ENCODE measurements at regions not wholly inside any gene's neighbourhood (a gene's known extent, or its start where the extent isn't known, plus 50 kb on each side); places are given as distances from the start of the nearest gene placed in this dataset.

GRCh38 chr16:62478903-62479458 lies 442.7 kb upstream of the CDH8 start:
- H3K27ac Mint-ChIP-seq = no peak overlapping the region
- no peaks in the 10 kb centered on the region for H3K4me1 Mint-ChIP-seq

GRCh38 chr16:62477796-62478195 lies 441.6 kb upstream of the CDH8 start:
- Mint-ChIP-seq H3K4me1 (no peaks in the 10 kb centered on the region), H3K4me3 (no peak overlapping the region), H3K27ac (no peak overlapping the region), H3K9me3 (peaks cover 11% of the 10 kb centered on the region), H3K36me3 (ENCODE audit: low read depth) (no peaks in the 10 kb centered on the region), H3K27me3 (no peaks in the 10 kb centered on the region)
- no peak for DNase-seq
- POLR2A ChIA-PET = no interaction called here
- CTCF ChIA-PET = no interaction called here

More at GRCh38 chr16:62478903-62479458, 442.7 kb upstream of the CDH8 start:
- Mint-ChIP-seq H3K4me3 (no peak overlapping the region), H3K9me3 (peaks cover 11% of the 10 kb centered on the region), H3K27me3 (no peaks in the 10 kb centered on the region), H3K36me3 (ENCODE audit: low read depth) (no peaks in the 10 kb centered on the region)
- CTCF ChIA-PET = interaction anchor here (0.5 kb wide), 1 partner anchor 90 kb away, joined by 6 read pairs; no protein-coding TSS in a partner anchor
- DNase-seq = no peak
- POLR2A ChIA-PET = no interaction called here

- ChIA-PET POLR2A (no interaction called here), CTCF (no interaction called here)
- H3K36me3 Mint-ChIP-seq (ENCODE audit: low read depth) = no peaks in the 10 kb centered on the region
- no peaks in the 10 kb centered on the region for H3K27me3 Mint-ChIP-seq
- DNase-seq = no peak
- H3K4me3 Mint-ChIP-seq = no peak overlapping the region
- no peaks in the 10 kb centered on the region for H3K4me1 Mint-ChIP-seq
- H3K9me3 Mint-ChIP-seq = peaks cover 22% of the 10 kb centered on the region
- H3K27ac Mint-ChIP-seq = no peak overlapping the region
These were observed 439.3 kb upstream of the CDH8 start for GRCh38 chr16:62475573-62475972.

GRCh38 chr16:62462971-62463370 lies 426.7 kb upstream of the CDH8 start:
- Mint-ChIP-seq H3K27ac (no peak overlapping the region), H3K36me3 (ENCODE audit: low read depth) (no peaks in the 10 kb centered on the region), H3K27me3 (no peaks in the 10 kb centered on the region), H3K4me1 (no peaks in the 10 kb centered on the region), H3K9me3 (peaks cover 18% of the 10 kb centered on the region), H3K4me3 (no peak overlapping the region)
- no peak for DNase-seq
- CTCF ChIA-PET = no interaction called here
- POLR2A ChIA-PET = no interaction called here

GRCh38 chr16:62450291-62450690 lies 414.1 kb upstream of the CDH8 start:
- CTCF ChIA-PET = no interaction called here

GRCh38 chr16:62445909-62446308 lies 409.7 kb upstream of the CDH8 start:
- no peak for DNase-seq
- Mint-ChIP-seq H3K9me3 (peaks cover 7% of the 10 kb centered on the region), H3K4me1 (no peaks in the 10 kb centered on the region), H3K36me3 (ENCODE audit: low read depth) (no peaks in the 10 kb centered on the region), H3K27me3 (no peaks in the 10 kb centered on the region), H3K27ac (no peak overlapping the region), H3K4me3 (no peak overlapping the region)
- ChIA-PET CTCF (no interaction called here), POLR2A (no interaction called here)

More at GRCh38 chr16:62450291-62450690, 414.1 kb upstream of the CDH8 start:
- Mint-ChIP-seq H3K36me3 (ENCODE audit: low read depth) (no peaks in the 10 kb centered on the region), H3K27me3 (no peaks in the 10 kb centered on the region), H3K4me1 (no peaks in the 10 kb centered on the region), H3K4me3 (no peak overlapping the region), H3K27ac (no peak overlapping the region), H3K9me3 (peaks cover 13% of the 10 kb centered on the region)
- DNase-seq = no peak
- POLR2A ChIA-PET = no interaction called here

- Mint-ChIP-seq H3K36me3 (ENCODE audit: low read depth) (no peaks in the 10 kb centered on the region), H3K9me3 (peaks cover 25% of the 10 kb centered on the region), H3K4me1 (no peaks in the 10 kb centered on the region), H3K27ac (no peak overlapping the region), H3K4me3 (no peak overlapping the region), H3K27me3 (no peaks in the 10 kb centered on the region)
- ChIA-PET CTCF (no interaction called here), POLR2A (no interaction called here)
- DNase-seq = no peak
These were observed 388.0 kb upstream of the CDH8 start for GRCh38 chr16:62424206-62424605.

GRCh38 chr16:62408760-62409159 lies 372.5 kb upstream of the CDH8 start:
- H3K9me3 Mint-ChIP-seq = peaks cover 8% of the 10 kb centered on the region
- H3K36me3 Mint-ChIP-seq (ENCODE audit: low read depth) = no peaks in the 10 kb centered on the region
- no peaks in the 10 kb centered on the region for H3K27me3 Mint-ChIP-seq
- no peak overlapping the region for H3K27ac Mint-ChIP-seq
- DNase-seq = no peak
- no peaks in the 10 kb centered on the region for H3K4me1 Mint-ChIP-seq
- POLR2A ChIA-PET = no interaction called here
- CTCF ChIA-PET = no interaction called here
- no peak overlapping the region for H3K4me3 Mint-ChIP-seq

- Mint-ChIP-seq H3K4me3 (no peak overlapping the region), H3K27ac (no peak overlapping the region), H3K27me3 (no peaks in the 10 kb centered on the region), H3K36me3 (ENCODE audit: low read depth) (no peaks in the 10 kb centered on the region), H3K4me1 (no peaks in the 10 kb centered on the region), H3K9me3 (peaks cover 12% of the 10 kb centered on the region)
- DNase-seq = no peak
- CTCF ChIA-PET = no interaction called here
- POLR2A ChIA-PET = no interaction called here
These were observed 370.1 kb upstream of the CDH8 start for GRCh38 chr16:62406387-62406786.

- DNase-seq = no peak
- ChIA-PET POLR2A (no interaction called here), CTCF (no interaction called here)
- H3K9me3 Mint-ChIP-seq = peaks cover 14% of the 10 kb centered on the region
- H3K27ac Mint-ChIP-seq = no peak overlapping the region
- no peaks in the 10 kb centered on the region for H3K27me3 Mint-ChIP-seq
- no peaks in the 10 kb centered on the region for H3K36me3 Mint-ChIP-seq (ENCODE audit: low read depth)
- no peaks in the 10 kb centered on the region for H3K4me1 Mint-ChIP-seq
- no peak overlapping the region for H3K4me3 Mint-ChIP-seq
These were observed 368.8 kb upstream of the CDH8 start for GRCh38 chr16:62404842-62405611.

- ChIA-PET CTCF (no interaction called here), POLR2A (no interaction called here)
- no peaks in the 10 kb centered on the region for H3K4me1 Mint-ChIP-seq
- no peaks in the 10 kb centered on the region for H3K27me3 Mint-ChIP-seq
- no peak overlapping the region for H3K4me3 Mint-ChIP-seq
- H3K27ac Mint-ChIP-seq = no peak overlapping the region
- no peaks in the 10 kb centered on the region for H3K36me3 Mint-ChIP-seq (ENCODE audit: low read depth)
- H3K9me3 Mint-ChIP-seq = peaks cover 10% of the 10 kb centered on the region
- no peak for DNase-seq
These were observed 356.5 kb upstream of the CDH8 start for GRCh38 chr16:62392698-62393097.

GRCh38 chr16:62391940-62392339 lies 355.7 kb upstream of the CDH8 start:
- no peaks in the 10 kb centered on the region for H3K27me3 Mint-ChIP-seq
- no peak overlapping the region for H3K27ac Mint-ChIP-seq
- POLR2A ChIA-PET = no interaction called here

GRCh38 chr16:62391134-62391533 lies 354.9 kb upstream of the CDH8 start:
- CTCF ChIA-PET = no interaction called here
- Mint-ChIP-seq H3K27ac (no peak overlapping the region), H3K4me3 (no peak overlapping the region), H3K27me3 (no peaks in the 10 kb centered on the region), H3K9me3 (peaks cover 15% of the 10 kb centered on the region), H3K36me3 (ENCODE audit: low read depth) (no peaks in the 10 kb centered on the region), H3K4me1 (no peaks in the 10 kb centered on the region)
- DNase-seq = no peak
- POLR2A ChIA-PET = no interaction called here

More at GRCh38 chr16:62391940-62392339, 355.7 kb upstream of the CDH8 start:
- no peak for DNase-seq
- peaks cover 15% of the 10 kb centered on the region for H3K9me3 Mint-ChIP-seq
- CTCF ChIA-PET = no interaction called here
- H3K4me3 Mint-ChIP-seq = no peak overlapping the region
- H3K4me1 Mint-ChIP-seq = no peaks in the 10 kb centered on the region
- H3K36me3 Mint-ChIP-seq (ENCODE audit: low read depth) = no peaks in the 10 kb centered on the region

GRCh38 chr16:62390214-62390613 lies 354.0 kb upstream of the CDH8 start:
- no peak for DNase-seq
- H3K4me3 Mint-ChIP-seq = no peak overlapping the region
- H3K27ac Mint-ChIP-seq = no peak overlapping the region
- ChIA-PET CTCF (no interaction called here), POLR2A (no interaction called here)
- H3K27me3 Mint-ChIP-seq = no peaks in the 10 kb centered on the region
- H3K36me3 Mint-ChIP-seq (ENCODE audit: low read depth) = no peaks in the 10 kb centered on the region
- H3K4me1 Mint-ChIP-seq = no peaks in the 10 kb centered on the region
- peaks cover 15% of the 10 kb centered on the region for H3K9me3 Mint-ChIP-seq
